Hepatocyte (in vitro differentiated cells): ENCODE measurements at regions not wholly inside any gene's neighbourhood (a gene's known extent, or its start where the extent isn't known, plus 50 kb on each side); places are given as distances from the start of the nearest gene placed in this dataset.

Source experiments
- DNase-seq: peaks from one replicate; pipeline ENCODE4 v3.0.0-alpha.2; 2016; ENCODE audit warnings: low spot score
- H2AFZ ChIP-seq: fragments of 200-600 bp; sonication (generic); 2 replicates; pipeline ENCODE4 v1.6.0; 2016; ENCODE audit warnings: antibody characterized with exemption, mild to moderate bottlenecking
- H3K27ac ChIP-seq: fragments of 200-600 bp; sonication (generic); 2 replicates; pipeline ENCODE4 v1.5.1; 2016; ENCODE audit warnings: mild to moderate bottlenecking
- H3K27me3 ChIP-seq: fragments of 200-600 bp; sonication (generic); 2 replicates; pipeline ENCODE4 v1.6.1; 2016
- H3K36me3 ChIP-seq: fragments of 200-600 bp; sonication (generic); replicated peaks from 2 replicates; pipeline ENCODE4 v1.5.1; 2016; ENCODE audit warnings: low read depth; ENCODE audit not compliant: insufficient read depth
- H3K4me1 ChIP-seq: fragments of 200-600 bp; sonication (generic); 2 replicates; pipeline ENCODE4 v1.5.1; 2016; ENCODE audit warnings: mild to moderate bottlenecking, moderate library complexity; ENCODE audit not compliant: insufficient read depth
- H3K4me2 ChIP-seq: fragments of 200-600 bp; sonication (generic); 2 replicates; pipeline ENCODE4 v1.6.0; 2016
- H3K4me3 ChIP-seq: fragments of 200-600 bp; sonication (generic); 2 replicates; pipeline ENCODE4 v1.5.1; 2016; ENCODE audit warnings: mild to moderate bottlenecking
- H3K79me2 ChIP-seq: fragments of 200-600 bp; sonication (generic); 2 replicates; pipeline ENCODE4 v1.6.0; 2017; ENCODE audit warnings: mild to moderate bottlenecking
- H3K9me2 ChIP-seq: fragments of 200-600 bp; sonication (generic); replicated peaks from 2 replicates; pipeline ENCODE4 v1.6.0; 2017; ENCODE audit warnings: mild to moderate bottlenecking; ENCODE audit not compliant: insufficient read depth
- H3K9me3 ChIP-seq: fragments of 200-600 bp; sonication (generic); 2 replicates; pipeline ENCODE4 v1.5.1; 2016; ENCODE audit warnings: low read depth, mild to moderate bottlenecking
- H4K20me1 ChIP-seq: fragments of 200-600 bp; sonication (generic); 2 replicates; pipeline ENCODE4 v1.6.0; 2016; ENCODE audit warnings: mild to moderate bottlenecking; ENCODE audit not compliant: insufficient read depth, poor library complexity, severe bottlenecking
- CTCF ChIP-seq: fragments of 200-600 bp; sonication (generic); IDR thresholded peaks from 2 replicates; pipeline ENCODE4 v1.5.1; 2016; ENCODE audit warnings: antibody characterized with exemption, mild to moderate bottlenecking; ENCODE audit not compliant: poor library complexity
- EZH2 ChIP-seq: fragments of 200-600 bp; sonication (generic); IDR thresholded peaks from 2 replicates; pipeline ENCODE4 v1.6.1; 2016; ENCODE audit warnings: antibody characterized with exemption, mild to moderate bottlenecking, borderline replicate concordance
- EZH2phosphoT487 ChIP-seq: fragments of 200-600 bp; sonication (generic); IDR thresholded peaks from one replicate; pipeline ENCODE4 v1.6.1; 2018; ENCODE audit warnings: antibody characterized with exemption, mild to moderate bottlenecking, low read depth, moderate library complexity; ENCODE audit not compliant: unreplicated experiment, severe bottlenecking
- WGBS: methylation state at CpG from one replicate; pipeline ENCODE4 v1.1.6; 2016; ENCODE audit warnings: low lambda C conversion rate; ENCODE audit errors: missing lambda C conversion rate; 5-methylcytosine and 5-hydroxymethylcytosine counted together

- Histone ChIP-seq H3K9me3 (no peaks in the 10 kb centered on the region), H3K9me2 (no peaks in the 10 kb centered on the region), H4K20me1 (no peaks in the 10 kb centered on the region), H3K79me2 (no peaks in the 10 kb centered on the region), H3K27me3 (no peaks in the 10 kb centered on the region), H3K27ac (no peak overlapping the region), H3K4me2 (no peak overlapping the region), H2AFZ (no peak overlapping the region), H3K4me3 (no peak overlapping the region), H3K36me3 (no peaks in the 10 kb centered on the region), H3K4me1 (no peaks in the 10 kb centered on the region)
- DNase-seq = no peak
- TF ChIP-seq EZH2 = no peak
- no peak for TF ChIP-seq EZH2phosphoT487
- TF ChIP-seq CTCF = no peak
- 90% methylated on average over 4 of the region's 4 CpGs for WGBS
Measured at GRCh38 chr2:238646803-238647202, 201.1 kb upstream of the TWIST2 start.

DNA sequence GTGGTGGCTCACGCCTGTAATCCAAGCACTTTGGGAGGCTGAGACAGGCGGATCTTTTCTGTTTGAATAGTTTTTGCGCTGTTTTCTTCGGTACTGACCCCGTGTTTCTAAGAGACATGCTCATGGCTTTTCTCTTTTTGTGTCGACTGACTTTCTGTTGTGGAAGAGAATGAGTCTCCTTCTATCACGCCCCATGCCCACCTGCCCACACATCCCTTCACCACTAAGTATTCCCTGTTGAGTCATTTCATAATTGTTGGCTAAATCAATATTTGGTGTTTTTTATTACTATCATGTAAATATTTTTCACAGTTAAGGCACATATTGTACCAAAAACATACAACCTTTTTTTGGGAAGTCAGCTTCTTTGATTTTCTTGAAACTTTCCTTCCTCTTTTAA lies 198.8 kb upstream of the TWIST2 start:
- no peaks in the 10 kb centered on the region for H3K79me2 ChIP-seq
- DNase-seq = no peak
- H3K4me1 ChIP-seq = no peaks in the 10 kb centered on the region
- H3K9me3 ChIP-seq = no peaks in the 10 kb centered on the region
- no peak overlapping the region for H2AFZ ChIP-seq
- H3K27me3 ChIP-seq = no peaks in the 10 kb centered on the region
- no peak overlapping the region for H3K4me2 ChIP-seq
- H3K36me3 ChIP-seq = no peaks in the 10 kb centered on the region
- no peak overlapping the region for H3K27ac ChIP-seq
- WGBS = 93% methylated on average over 7 of the region's 7 CpGs
- TF ChIP-seq EZH2 (no peak), CTCF (no peak), EZH2phosphoT487 (no peak)
- no peaks in the 10 kb centered on the region for H4K20me1 ChIP-seq
- no peaks in the 10 kb centered on the region for H3K9me2 ChIP-seq
- H3K4me3 ChIP-seq = no peak overlapping the region

GRCh38 chr2:238649936-238650518 lies 197.9 kb upstream of the TWIST2 start:
- DNase-seq = no peak
- no peak for TF ChIP-seq CTCF
- no peak for TF ChIP-seq EZH2
- TF ChIP-seq EZH2phosphoT487 = no peak
- Histone ChIP-seq H3K79me2 (no peaks in the 10 kb centered on the region), H3K27me3 (no peaks in the 10 kb centered on the region), H3K4me3 (no peak overlapping the region), H3K4me2 (no peak overlapping the region), H4K20me1 (no peaks in the 10 kb centered on the region), H3K9me2 (no peaks in the 10 kb centered on the region), H2AFZ (no peak overlapping the region), H3K9me3 (no peaks in the 10 kb centered on the region), H3K36me3 (no peaks in the 10 kb centered on the region), H3K27ac (no peak overlapping the region), H3K4me1 (no peaks in the 10 kb centered on the region)
- WGBS = 98% methylated on average over 10 of the region's 10 CpGs

GRCh38 chr2:238650536-238650935 lies 197.3 kb upstream of the TWIST2 start:
- Histone ChIP-seq H3K4me2 (no peak overlapping the region), H3K79me2 (no peaks in the 10 kb centered on the region), H3K9me3 (no peaks in the 10 kb centered on the region), H3K36me3 (no peaks in the 10 kb centered on the region), H3K27ac (no peak overlapping the region), H2AFZ (no peak overlapping the region), H3K27me3 (no peaks in the 10 kb centered on the region), H3K9me2 (no peaks in the 10 kb centered on the region), H3K4me1 (no peaks in the 10 kb centered on the region), H3K4me3 (no peak overlapping the region), H4K20me1 (no peaks in the 10 kb centered on the region)
- WGBS = 90% methylated on average over 5 of the region's 5 CpGs
- DNase-seq = no peak
- TF ChIP-seq EZH2phosphoT487 (no peak), CTCF (no peak), EZH2 (no peak)
